A549 (cell line): ENCODE measurements at regions not wholly inside any gene's neighbourhood (a gene's known extent, or its start where the extent isn't known, plus 50 kb on each side); places are given as distances from the start of the nearest gene placed in this dataset.

ENCODE experiments used
- GATA3 ChIP-seq: IDR thresholded peaks from 2 replicates; pipeline ENCODE4 v1.6.1; 2012; ENCODE audit warnings: borderline replicate concordance
- JUN ChIP-seq, 2 experiments: fragments of >200 bp; sonication (Bioruptor Twin); formaldehyde crosslinking; IDR thresholded peaks; 2 replicates in 1 of 2; 3 replicates in 1 of 2; pipeline ENCODE4 v1.6.1; 2016 to 2017
- RAD21 ChIP-seq, 2 experiments: fragments of >200 bp in 1 of 2; sonication (Bioruptor Twin) in 1 of 2; formaldehyde crosslinking in 1 of 2; IDR thresholded peaks in 1 of 2; conservative IDR thresholded peaks in 1 of 2; 2 replicates in 1 of 2; 3 replicates in 1 of 2; pipeline ENCODE4 v1.6.1; 2012 to 2018; ENCODE audit warnings: inconsistent platforms in 1 of 2
- SMC3 ChIP-seq: fragments of >200 bp; sonication (Bioruptor Twin); formaldehyde crosslinking; IDR thresholded peaks from 3 replicates; pipeline ENCODE4 v1.6.1; 2018; ENCODE audit warnings: inconsistent platforms
- TF ChIP-seq, protein P1 (sequence below): fragments of >200 bp; sonication (Bioruptor Twin); formaldehyde crosslinking; IDR thresholded peaks from 3 replicates; pipeline ENCODE4 v1.5.1; 2016
- TF ChIP-seq, protein P2 (sequence below): fragments of 200-600 bp; sonication (generic); IDR thresholded peaks from 2 replicates; pipeline ENCODE4 v1.6.1; 2016; ENCODE audit warnings: antibody characterized with exemption, mild to moderate bottlenecking, moderate library complexity
- TF ChIP-seq, protein P3 (sequence below): IDR thresholded peaks from 2 replicates; pipeline ENCODE4 v1.6.1; 2012
- TF ChIP-seq, protein P4 (sequence below): IDR thresholded peaks from 2 replicates; pipeline ENCODE4 v1.6.1; 2012

DNA sequence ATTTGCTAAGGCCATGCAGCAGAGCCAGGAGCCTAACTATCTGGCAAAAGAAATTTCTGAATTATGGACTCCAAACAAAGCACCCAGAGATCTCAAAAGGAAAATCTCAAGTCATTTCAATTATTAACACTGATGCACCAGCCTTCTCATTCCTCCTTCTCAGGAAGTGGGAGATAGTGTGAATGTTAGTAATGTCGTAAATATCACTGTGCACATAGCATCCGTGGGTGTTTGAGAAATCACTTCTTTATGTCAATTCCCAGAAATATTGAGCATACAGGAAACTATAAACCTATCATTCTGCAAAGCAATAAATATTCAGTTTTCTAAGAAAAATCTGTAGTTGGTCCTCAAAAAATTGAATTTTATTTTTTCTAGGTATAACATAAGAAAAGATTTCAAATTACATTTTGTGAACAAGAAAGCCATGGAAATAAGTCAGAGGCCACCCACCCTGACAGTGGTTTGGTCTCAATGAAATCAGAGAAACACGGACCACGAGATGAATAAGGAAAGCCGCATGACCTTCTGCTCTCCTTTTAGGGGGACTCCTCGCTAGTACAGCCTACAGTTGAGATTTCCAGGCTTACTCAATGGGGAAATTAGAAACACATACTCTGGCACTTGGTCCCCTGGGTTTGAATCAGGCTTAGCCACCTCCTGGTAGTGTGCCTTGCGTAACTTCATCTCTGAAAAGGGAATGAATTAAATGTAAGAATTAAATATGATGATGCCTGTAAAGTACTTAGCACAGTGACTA is 120.6 kb downstream of the DIRAS2 start:
- TF ChIP-seq RAD21 (conservative IDR thresholded peaks at IDR 0.05 in 1 of 2, IDR thresholded peaks at IDR 0.05 in 1 of 2) (no peak), JUN (IDR thresholded peaks at IDR 0.05) (no peak), SMC3 (no peak), GATA3 (no peak)
- TF ChIP-seq, protein P1, sequence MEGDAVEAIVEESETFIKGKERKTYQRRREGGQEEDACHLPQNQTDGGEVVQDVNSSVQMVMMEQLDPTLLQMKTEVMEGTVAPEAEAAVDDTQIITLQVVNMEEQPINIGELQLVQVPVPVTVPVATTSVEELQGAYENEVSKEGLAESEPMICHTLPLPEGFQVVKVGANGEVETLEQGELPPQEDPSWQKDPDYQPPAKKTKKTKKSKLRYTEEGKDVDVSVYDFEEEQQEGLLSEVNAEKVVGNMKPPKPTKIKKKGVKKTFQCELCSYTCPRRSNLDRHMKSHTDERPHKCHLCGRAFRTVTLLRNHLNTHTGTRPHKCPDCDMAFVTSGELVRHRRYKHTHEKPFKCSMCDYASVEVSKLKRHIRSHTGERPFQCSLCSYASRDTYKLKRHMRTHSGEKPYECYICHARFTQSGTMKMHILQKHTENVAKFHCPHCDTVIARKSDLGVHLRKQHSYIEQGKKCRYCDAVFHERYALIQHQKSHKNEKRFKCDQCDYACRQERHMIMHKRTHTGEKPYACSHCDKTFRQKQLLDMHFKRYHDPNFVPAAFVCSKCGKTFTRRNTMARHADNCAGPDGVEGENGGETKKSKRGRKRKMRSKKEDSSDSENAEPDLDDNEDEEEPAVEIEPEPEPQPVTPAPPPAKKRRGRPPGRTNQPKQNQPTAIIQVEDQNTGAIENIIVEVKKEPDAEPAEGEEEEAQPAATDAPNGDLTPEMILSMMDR, result no peak
- TF ChIP-seq, protein P2, sequence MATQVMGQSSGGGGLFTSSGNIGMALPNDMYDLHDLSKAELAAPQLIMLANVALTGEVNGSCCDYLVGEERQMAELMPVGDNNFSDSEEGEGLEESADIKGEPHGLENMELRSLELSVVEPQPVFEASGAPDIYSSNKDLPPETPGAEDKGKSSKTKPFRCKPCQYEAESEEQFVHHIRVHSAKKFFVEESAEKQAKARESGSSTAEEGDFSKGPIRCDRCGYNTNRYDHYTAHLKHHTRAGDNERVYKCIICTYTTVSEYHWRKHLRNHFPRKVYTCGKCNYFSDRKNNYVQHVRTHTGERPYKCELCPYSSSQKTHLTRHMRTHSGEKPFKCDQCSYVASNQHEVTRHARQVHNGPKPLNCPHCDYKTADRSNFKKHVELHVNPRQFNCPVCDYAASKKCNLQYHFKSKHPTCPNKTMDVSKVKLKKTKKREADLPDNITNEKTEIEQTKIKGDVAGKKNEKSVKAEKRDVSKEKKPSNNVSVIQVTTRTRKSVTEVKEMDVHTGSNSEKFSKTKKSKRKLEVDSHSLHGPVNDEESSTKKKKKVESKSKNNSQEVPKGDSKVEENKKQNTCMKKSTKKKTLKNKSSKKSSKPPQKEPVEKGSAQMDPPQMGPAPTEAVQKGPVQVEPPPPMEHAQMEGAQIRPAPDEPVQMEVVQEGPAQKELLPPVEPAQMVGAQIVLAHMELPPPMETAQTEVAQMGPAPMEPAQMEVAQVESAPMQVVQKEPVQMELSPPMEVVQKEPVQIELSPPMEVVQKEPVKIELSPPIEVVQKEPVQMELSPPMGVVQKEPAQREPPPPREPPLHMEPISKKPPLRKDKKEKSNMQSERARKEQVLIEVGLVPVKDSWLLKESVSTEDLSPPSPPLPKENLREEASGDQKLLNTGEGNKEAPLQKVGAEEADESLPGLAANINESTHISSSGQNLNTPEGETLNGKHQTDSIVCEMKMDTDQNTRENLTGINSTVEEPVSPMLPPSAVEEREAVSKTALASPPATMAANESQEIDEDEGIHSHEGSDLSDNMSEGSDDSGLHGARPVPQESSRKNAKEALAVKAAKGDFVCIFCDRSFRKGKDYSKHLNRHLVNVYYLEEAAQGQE, result no peak
- TF ChIP-seq, protein P3, sequence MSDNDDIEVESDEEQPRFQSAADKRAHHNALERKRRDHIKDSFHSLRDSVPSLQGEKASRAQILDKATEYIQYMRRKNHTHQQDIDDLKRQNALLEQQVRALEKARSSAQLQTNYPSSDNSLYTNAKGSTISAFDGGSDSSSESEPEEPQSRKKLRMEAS, result no peak
- TF ChIP-seq, protein P4, sequence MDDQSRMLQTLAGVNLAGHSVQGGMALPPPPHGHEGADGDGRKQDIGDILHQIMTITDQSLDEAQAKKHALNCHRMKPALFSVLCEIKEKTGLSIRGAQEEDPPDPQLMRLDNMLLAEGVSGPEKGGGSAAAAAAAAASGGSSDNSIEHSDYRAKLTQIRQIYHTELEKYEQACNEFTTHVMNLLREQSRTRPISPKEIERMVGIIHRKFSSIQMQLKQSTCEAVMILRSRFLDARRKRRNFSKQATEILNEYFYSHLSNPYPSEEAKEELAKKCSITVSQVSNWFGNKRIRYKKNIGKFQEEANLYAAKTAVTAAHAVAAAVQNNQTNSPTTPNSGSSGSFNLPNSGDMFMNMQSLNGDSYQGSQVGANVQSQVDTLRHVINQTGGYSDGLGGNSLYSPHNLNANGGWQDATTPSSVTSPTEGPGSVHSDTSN, result no peak
